Tibial nerve (tissue), 4 donors: ENCODE measurements at regions not wholly inside any gene's neighbourhood (a gene's known extent, or its start where the extent isn't known, plus 50 kb on each side); places are given as distances from the start of the nearest gene placed in this dataset.

Experiments used
- CTCF ChIP-seq, 5 experiments: fragments of 200-600 bp in 3 of 5; fragments of 450-650 bp in 2 of 5; sonication (generic) in 3 of 5; IDR thresholded peaks; one replicate each; pipeline ENCODE4 v1.5.1; 2016 to 2019; ENCODE audit warnings: antibody characterized with exemption in 5 of 5, mild to moderate bottlenecking in 3 of 5, moderate library complexity in 2 of 5
- EP300 ChIP-seq, 2 donors: sonication (generic); formaldehyde crosslinking; IDR thresholded peaks; one replicate each; pipeline ENCODE4 v1.6.1; 2017; ENCODE audit warnings: antibody characterized with exemption in 2 of 2, mild to moderate bottlenecking in 1 of 2
- POLR2A ChIP-seq, 2 donors: fragments of 450-650 bp; IDR thresholded peaks; one replicate each; pipeline ENCODE4 v1.6.1; 2017; ENCODE audit warnings: antibody characterized with exemption in 2 of 2, mild to moderate bottlenecking in 2 of 2, moderate library complexity in 2 of 2

- no peak for TF ChIP-seq CTCF (IDR thresholded peaks at IDR 0.05)
- TF ChIP-seq EP300 (IDR thresholded peaks at IDR 0.05), result no peak
- no peak for TF ChIP-seq POLR2A (IDR thresholded peaks at IDR 0.05)
These were observed 878.6 kb upstream of the NR2F2 start for GRCh38 chr15:95451938-95452337.
